IPS DF 4.7 (cell line): ENCODE measurements at regions not wholly inside any gene's neighbourhood (a gene's known extent, or its start where the extent isn't known, plus 50 kb on each side); places are given as distances from the start of the nearest gene placed in this dataset.
"Not testable (repeated sequence)": the region's sequence is repeated elsewhere in the genome, so short reads cannot be mapped to it uniquely, and the experiment has no call there.

Experiments
- DNase-seq: peaks from one replicate; pipeline ENCODE4 v3.0.0-alpha.2; 2013; ENCODE audit warnings: low spot score; ENCODE audit errors: extremely low read depth

DNA sequence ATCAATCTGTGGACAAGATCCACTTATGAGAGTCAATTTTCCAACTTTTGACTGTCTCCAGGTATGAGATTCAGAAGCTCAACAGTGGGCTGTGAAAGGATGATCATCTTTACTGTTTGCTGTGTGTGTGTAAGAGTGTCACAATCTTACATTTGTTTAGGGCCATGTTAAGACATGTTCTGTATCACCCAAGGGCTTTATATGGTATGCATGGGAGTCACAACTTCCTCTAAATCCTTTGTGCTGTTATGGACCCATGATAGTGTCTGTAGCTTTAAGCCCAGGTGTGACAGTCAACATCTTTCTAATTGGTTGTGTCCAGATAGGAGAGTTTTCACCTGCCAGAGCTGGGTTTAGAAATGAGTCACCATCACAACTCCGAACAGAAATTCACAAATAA is 70.2 kb downstream of the ZNF726 start:
- not testable (repeated sequence) for DNase-seq

DNA sequence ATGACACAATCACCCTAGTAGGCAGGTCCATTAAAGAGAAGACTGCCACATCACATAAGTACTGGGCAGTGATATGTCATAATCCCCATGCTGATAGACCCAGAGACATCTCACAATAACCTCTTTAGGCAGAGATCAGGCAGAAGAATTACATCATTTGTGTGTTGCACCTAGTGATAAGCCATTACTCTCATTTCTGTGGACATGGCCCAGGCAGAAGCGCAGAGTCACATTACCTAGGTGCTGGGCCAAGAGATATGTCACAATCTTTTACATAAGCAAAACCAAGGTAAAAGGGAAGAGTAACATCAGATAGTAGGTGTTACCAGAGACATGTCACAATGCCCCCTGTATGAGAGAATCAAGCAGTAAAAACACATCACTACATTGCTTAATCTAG is 71.9 kb downstream of the ZNF726 start:
- DNase-seq: no peak

DNA sequence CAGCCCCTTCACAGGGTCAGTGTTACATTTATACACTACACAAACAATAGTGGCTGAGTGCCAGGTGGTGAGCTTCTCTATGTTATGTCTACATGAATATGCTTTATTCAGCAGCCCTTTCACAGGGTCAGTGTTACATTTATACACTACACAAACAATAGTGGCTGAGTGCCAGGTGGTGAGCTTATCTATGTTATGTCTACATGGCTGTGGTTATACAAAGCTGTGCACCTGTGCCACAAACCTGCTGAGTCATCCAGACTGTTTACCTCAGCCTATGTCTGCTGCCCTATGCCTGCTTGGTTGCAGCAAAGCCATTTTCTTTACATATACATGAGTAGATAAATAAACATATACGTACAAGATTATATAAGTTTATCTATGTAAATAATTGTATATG is 76.5 kb downstream of the ZNF726 start:
- no peak for DNase-seq

DNA sequence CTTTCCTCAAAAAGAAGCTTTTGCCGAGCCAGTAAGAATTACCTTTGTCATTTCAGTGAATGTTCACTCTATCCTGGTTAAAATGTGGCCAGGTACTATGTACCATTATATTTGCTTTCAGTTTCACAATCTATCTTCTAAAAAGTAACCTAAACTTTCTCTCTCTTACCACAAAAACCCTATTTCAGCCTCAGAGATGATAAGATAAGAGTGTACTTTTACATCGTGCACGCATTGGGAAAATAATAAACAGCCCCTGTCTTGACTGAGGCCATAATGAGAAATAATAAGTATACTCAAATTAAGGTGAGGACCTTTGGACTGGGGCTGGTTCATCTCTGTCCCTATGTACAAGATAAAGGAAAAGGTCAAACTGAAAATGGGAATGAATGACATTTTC is 77.7 kb downstream of the ZNF726 start:
- DNase-seq: no peak

DNA sequence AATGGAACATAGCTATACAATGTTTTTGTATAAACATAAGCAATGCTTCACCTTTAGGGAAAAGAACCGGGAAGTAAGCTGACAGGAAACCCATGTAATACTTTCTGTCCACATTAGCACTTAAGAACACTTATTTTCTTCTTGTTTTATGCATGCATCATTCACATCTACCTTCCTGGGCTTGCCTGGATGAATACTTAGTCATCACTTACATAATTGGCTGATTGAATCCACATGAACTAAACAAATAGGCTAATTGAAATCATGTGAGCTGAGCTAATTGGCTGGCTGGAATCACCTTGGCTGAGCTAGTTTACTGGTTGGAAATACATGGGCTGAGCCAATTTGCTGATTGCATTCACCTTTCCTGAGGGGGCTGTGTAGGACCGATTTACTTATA is 78.8 kb downstream of the ZNF726 start:
- DNase-seq: no peak

DNA sequence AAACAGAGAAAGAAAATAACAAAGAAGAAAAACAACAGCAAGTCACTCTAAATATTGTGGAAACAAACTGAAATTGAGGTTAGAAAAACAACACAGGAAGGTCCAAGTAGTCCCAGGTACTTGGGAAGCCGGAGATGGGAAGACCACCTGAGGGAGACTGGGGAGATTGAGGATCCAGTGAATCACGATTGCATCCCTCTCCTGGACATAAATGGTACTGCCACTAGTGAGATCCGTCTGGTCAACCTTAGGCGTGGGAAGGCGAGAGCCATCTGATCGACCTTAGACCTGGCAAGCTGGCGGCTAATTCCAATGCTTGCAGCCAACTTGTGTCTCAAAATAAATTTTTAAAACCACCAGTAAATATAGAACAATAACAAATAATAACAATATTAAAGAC is 81.9 kb downstream of the ZNF726 start:
- DNase-seq: peak; percentile 74

DNA sequence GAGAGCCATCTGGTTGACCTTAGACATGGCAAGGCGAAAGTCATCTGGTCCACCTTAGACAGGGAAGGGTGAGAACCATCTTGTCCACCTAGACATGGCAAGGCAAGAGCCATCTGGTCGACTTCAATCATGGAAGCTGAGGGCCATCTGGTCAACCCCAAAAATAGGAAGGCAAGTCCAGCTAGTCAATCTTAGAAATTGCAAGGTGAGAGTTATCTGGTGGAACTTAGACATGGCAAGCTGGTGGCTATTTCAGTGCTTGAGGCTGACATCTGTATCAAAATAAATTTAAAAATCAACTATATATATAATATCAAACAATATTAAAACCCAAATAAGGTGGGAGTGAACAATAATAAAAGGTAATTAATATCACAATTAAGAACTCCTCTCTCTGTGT is 83.9 kb downstream of the ZNF726 start:
- DNase-seq: no peak

DNA sequence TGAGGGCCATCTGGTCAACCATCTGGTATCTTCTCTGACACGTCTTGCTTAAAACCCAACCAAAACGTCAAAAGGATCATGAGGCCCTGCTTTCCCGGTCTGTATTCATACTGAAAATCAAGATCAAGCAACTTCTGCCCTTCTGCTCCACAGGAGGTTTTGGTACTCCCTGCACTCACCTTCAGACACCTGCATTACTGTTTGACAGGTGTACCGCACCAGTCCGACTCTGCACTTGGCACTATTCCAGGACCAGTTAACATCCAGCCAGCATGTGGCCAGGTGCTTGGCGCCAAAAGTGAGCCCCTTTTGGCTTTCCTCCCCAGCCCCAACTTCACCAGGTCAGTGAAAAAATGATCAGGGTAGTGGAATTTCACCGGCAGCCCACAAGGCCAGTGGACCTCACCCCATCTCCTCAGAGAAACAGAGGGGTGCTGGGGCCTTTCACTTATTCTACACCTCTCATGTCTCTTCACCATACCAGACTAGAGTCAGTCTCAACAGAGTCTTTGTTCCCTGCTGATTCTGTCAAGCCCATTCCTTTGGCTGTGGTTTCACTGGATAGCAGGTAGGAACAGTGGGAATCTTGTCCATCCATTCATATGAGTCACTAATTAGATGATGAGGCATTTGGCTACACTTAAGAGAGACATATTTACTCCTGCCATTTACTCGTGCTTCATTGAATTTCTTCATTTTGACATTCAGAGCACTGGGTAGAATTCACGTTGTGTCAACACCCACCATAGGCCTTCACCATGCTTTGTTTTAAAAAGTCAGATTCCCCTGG is 85.3 kb downstream of the ZNF726 start:
- no peak for DNase-seq

DNA sequence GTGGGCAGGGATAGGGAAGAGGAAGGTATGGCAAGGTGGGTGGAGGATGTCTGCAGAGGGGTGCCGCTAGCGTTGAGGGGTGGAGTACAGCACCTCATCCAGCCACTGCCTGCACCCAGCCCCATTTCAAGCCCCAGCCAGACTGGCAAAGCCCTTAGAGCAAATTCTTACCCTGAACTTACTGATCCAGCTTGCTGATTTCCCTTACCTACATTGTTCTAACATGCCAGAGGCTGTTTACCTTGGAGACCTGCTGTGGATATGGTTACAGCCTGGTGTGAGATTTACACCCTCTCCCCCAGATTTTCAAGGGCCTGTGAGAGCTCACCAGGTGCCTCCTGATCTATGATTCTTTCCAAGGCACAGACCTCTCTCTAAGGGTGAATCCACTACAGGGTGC is 86.0 kb downstream of the ZNF726 start:
- no peak for DNase-seq

DNA sequence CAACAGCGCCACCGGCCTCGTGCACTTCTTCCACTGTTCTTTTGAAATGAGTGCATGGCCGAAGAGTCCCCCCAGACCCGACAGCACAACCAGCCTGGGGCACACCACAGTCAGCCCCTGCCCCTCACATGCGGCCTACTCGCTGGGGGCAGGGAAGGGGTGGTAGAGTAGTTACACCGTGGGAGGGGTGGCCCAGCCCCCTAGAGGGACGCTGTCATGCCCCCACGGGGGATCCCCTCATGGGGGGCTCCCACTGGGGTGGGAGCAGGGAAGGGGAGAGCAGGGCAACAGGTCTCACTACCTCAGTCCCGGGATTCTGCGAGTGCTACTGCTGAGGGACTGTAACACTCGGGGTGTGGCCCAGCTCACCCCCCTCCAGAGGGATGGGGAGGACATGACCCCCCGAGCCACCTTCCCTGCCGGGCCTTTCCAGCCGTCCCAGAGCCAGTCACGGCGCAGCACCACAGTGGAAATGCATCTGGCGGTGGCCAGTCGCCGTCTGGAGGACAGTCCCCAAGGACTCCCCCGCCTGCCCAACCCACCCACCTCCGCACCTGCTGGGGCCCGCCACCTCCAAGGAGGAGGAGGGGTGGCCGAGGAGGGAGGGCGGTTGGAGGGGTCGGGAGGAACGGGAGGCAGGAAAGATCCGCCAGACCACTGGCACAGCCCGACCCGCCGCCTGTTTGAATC is 84.6 kb upstream of the ZNF254 start:
- DNase-seq: no peak

DNA sequence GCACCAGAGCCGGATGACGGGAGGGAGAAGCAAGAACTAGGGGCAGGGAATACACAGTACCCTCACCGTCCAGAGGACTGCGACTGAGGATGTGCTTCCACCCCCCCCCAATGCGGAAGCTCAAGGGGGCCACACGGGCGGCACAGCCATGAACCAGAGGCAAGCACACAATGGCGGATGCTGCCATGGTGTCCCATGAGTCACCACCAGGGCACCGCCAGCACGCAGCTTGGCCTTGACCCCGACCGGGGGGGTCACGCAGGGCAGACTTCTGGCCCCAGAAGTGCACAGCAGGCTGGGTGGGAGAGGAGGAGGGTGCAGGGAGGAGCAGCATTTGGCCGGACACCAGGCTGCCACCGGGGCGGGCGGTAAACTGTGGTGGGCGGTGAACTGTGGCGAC is 83.5 kb upstream of the ZNF254 start:
- no peak for DNase-seq

DNA sequence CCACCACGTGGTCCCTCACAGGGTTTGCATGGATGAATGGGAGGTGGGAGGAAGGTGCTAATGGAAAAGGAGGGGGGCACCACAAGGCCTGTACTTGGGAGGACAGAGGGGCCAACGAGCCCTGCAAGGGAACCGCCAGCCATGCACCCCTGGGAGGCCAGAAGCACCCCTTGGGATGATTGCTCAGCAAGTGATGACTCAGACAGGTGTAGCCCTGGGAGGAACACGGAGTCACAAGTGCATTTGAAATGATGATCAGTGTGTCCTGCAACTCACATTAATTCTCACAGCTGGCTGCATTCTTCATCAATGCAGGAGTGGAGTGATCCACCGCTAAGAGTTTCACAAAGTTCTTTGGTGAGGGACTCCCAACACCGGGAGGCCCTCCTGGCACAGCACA is 82.8 kb upstream of the ZNF254 start:
- no peak for DNase-seq

DNA sequence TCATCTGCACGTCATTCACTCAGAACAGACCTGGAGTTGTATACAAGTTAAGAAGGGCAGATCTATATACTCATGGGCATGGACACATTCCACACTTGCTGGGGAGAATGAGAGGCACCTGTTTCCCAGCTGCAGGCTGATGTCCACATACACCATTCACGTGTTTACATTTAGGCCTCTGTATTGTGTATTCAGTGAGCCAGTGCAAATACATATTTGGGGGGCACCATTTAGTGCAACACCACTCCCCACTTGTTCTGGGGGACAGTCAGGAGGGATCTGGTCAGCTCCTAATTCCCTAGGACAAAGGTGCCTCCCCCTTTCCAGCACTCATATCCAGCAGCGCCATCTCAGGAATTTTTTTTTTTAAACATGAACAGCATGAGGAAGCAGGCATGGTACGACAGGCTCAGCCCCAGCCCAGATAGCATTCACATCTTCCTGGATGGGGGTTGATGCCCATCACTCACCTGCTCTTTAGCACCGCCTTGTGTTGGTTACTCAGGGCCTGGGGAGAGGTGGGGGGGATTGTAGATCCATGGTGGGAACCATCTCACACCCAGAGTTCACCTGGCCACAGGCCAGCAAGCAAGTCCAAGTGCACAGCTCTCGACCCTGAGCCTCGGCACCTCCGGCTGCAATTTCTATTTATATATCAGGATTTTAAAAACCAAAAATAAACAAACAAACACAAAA is 56.9 kb upstream of the ZNF254 start:
- no peak for DNase-seq

DNA sequence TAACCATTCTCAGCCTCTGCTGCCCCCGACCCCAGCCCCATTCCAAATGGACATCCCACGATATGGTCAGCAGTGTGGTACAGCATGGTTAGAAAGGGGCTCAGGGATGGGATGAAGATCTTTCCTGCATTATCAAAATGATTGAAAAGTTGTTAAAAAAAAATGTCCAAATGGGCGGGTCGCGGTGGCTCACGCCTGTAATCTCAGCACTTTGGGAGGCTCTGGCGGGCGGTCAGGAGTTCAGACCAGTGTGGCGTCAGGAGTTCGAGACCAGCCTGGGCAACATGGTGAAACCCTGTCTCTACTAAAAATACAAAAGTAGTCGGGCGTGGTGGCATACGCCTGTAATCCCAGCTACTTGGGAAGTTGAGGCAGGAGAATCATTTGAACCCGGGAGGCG is 54.3 kb upstream of the ZNF254 start:
- DNase-seq: no peak

DNA sequence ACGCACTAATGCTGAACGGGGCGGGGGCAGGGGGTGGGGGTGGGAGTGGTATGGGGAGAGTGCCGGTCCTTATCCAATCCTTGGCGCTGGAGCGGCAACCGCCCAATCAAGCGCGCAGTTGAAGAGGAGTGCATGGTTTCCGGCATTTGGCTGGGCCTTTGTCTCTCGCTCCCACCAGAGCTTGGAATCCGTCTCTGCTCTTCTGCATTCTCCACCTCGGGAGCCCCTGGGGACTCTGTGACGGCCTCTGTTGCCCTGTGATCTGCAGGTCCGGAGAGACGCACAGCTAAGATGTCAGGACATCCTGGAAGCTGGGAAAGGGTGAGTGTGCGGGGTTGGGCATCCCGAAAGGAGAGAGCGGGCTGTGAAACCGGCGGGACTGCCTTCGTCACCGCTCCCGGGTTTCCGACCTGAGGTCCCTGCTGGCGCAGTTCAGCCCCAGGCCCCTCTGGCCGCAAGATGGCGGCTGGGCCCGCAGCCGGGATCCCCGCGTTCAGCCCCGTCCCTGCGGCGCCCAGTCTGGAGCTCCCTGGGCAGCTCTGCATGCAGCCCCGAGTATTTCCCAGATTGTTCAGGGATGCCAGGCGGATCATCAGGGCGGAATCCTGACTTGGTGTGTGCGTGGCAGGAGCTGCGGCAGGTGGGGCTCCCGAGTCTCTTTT is 53.6 kb upstream of the ZNF254 start:
- peak; percentile 58 for DNase-seq

DNA sequence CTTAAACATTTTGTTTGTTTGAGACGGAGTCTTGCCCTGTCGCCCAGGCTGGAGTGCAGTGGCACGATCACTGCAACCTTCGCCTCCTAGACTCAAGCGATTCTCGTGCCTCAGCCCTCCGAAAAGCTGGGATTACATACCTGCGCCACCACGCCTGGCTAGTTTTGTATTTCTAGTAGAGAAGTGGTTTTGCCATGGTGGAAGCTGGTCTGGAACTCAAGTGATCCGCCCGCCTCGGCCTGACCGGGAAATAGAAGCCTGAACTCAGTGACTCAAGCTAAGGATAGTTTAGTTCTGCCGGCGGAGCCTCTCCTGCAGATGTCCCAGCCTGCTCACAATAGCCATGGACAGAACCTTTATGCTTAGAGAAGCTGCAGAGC is 53.0 kb upstream of the ZNF254 start:
- DNase-seq: no peak

DNA sequence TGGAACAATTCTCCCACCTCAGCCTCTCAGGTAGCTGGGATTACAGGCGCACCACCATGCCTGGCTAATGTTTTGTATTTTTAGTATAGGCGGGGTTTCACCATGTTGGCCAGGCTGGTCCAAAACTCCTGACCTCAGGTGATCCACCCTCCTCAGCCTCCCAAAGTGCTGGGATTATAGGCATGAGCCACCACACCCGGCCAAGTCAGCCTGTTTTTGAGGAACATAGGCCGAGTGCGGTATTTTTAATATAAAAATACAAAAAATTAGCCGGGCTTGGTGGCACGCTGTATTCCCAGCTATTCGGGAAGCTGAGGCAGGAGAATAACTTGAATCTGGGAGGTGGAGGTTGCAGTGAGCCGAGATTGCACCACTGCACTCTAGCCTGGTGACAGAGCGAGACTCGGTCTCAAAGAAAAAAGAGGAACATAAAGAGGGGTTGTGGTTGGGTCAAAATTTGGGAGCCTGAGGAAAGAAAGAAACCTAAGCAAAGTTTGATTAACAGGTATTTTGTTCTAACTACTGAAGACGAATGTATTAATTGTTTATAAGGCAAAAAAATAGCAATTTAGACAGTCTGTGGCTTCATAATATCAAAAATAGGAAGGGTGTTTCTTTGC is 51.6 kb upstream of the ZNF254 start:
- not testable (repeated sequence) for DNase-seq
